ENCODE measurements at regions not wholly inside any gene's neighbourhood (a gene's known extent, or its start where the extent isn't known, plus 50 kb on each side); places are given as distances from the start of the nearest gene placed in this dataset.

DNA sequence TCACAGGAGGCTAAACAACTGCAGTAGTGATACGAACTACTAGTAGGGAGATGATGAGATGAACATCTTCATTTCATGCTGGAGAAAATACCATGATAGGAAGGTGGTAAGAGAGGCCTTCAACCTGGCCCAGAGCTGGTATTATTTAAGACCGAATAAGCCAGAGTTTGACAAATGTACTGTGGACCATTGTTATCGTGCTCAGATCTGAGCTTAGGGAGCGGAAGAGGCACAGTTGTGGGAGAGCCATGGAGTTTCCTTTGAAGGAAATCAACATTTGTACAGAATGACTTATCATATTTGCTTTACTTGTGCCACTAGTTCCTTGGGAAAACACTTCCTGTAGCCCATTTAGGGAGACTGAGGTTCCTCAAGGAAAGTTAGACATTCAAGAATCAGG, 260.6 kb upstream of the TNP1 start:
- no peak for TF ChIP-seq CTCF (IDR thresholded peaks at IDR 0.05; ENCODE audit: low read depth, low read length, poor library complexity, severe bottlenecking)
- no peak for TF ChIP-seq EZH2phosphoT487 (IDR thresholded peaks at IDR 0.05; ENCODE audit: borderline replicate concordance, low read length)

All from DOHH2 (cell line).